Thyroid gland (tissue), 4 donors: ENCODE measurements at regions not wholly inside any gene's neighbourhood (a gene's known extent, or its start where the extent isn't known, plus 50 kb on each side); places are given as distances from the start of the nearest gene placed in this dataset.

Experiments
- POLR2A ChIP-seq, 2 donors: fragments of 450-650 bp; IDR thresholded peaks; one replicate each; pipeline ENCODE4 v1.6.1; 2017; ENCODE audit warnings: antibody characterized with exemption in 2 of 2, mild to moderate bottlenecking in 2 of 2, moderate library complexity in 1 of 2
- TF ChIP-seq, protein P1 (sequence below), 6 experiments: fragments of 200-600 bp in 3 of 6; fragments of 450-650 bp in 3 of 6; sonication (generic) in 3 of 6; IDR thresholded peaks; one replicate each; pipeline ENCODE4 v1.5.1; 2016 to 2019; ENCODE audit warnings: antibody characterized with exemption in 6 of 6, mild to moderate bottlenecking in 2 of 6, inconsistent platforms in 1 of 6, moderate library complexity in 1 of 6

- TF ChIP-seq, protein P1, sequence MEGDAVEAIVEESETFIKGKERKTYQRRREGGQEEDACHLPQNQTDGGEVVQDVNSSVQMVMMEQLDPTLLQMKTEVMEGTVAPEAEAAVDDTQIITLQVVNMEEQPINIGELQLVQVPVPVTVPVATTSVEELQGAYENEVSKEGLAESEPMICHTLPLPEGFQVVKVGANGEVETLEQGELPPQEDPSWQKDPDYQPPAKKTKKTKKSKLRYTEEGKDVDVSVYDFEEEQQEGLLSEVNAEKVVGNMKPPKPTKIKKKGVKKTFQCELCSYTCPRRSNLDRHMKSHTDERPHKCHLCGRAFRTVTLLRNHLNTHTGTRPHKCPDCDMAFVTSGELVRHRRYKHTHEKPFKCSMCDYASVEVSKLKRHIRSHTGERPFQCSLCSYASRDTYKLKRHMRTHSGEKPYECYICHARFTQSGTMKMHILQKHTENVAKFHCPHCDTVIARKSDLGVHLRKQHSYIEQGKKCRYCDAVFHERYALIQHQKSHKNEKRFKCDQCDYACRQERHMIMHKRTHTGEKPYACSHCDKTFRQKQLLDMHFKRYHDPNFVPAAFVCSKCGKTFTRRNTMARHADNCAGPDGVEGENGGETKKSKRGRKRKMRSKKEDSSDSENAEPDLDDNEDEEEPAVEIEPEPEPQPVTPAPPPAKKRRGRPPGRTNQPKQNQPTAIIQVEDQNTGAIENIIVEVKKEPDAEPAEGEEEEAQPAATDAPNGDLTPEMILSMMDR (IDR thresholded peaks at IDR 0.05) = no peak
- no peak for TF ChIP-seq POLR2A (IDR thresholded peaks at IDR 0.05)
Observed at GRCh38 chr3:39573392-39573791, 105.9 kb downstream of the MOBP start.
